Activated CD8-positive, alpha-beta memory T cell treated with anti-CD3 and anti-CD28 coated beads, Interleukin-2, amount 10 ng/mL, durations not matched to agents 7 days and 5 days (primary cell): ENCODE measurements at regions not wholly inside any gene's neighbourhood (a gene's known extent, or its start where the extent isn't known, plus 50 kb on each side); places are given as distances from the start of the nearest gene placed in this dataset.

Source experiments
- ATAC-seq: fragments of 150-1000 bp; cut with Tn5 transposase; one replicate; pipeline ENCODE4 v1.10.0; 2021; ENCODE audit warnings: moderate library complexity
- CTCF ChIA-PET: fragments of 350-600 bp; sonication (Branson Sonifier 250); formaldehyde crosslinking; loops from one replicate; lab custom pipeline; 2021; ENCODE audit warnings: antibody characterized with exemption; lab: Charles Lee
- DNase-seq: peaks from one replicate; pipeline ENCODE4 v3.0.0-alpha.2; 2020
- H3K27ac Mint-ChIP-seq: one replicate; pipeline ENCODE4 v1.8.0; 2021; ENCODE audit warnings: mild to moderate bottlenecking, mixed read lengths
- H3K27me3 Mint-ChIP-seq: one replicate; pipeline ENCODE4 v1.8.0; 2021; ENCODE audit warnings: mixed read lengths
- H3K36me3 Mint-ChIP-seq: one replicate; pipeline ENCODE4 v1.8.0; 2021; ENCODE audit warnings: mild to moderate bottlenecking, mixed read lengths
- H3K4me1 Mint-ChIP-seq: one replicate; pipeline ENCODE4 v1.8.0; 2021; ENCODE audit warnings: mixed read lengths
- H3K4me3 Mint-ChIP-seq: one replicate; pipeline ENCODE4 v1.8.0; 2021; ENCODE audit warnings: mild to moderate bottlenecking, moderate library complexity, mixed read lengths
- H3K9me3 Mint-ChIP-seq: one replicate; pipeline ENCODE4 v1.8.0; 2022; ENCODE audit warnings: low read depth, mixed read lengths

DNA sequence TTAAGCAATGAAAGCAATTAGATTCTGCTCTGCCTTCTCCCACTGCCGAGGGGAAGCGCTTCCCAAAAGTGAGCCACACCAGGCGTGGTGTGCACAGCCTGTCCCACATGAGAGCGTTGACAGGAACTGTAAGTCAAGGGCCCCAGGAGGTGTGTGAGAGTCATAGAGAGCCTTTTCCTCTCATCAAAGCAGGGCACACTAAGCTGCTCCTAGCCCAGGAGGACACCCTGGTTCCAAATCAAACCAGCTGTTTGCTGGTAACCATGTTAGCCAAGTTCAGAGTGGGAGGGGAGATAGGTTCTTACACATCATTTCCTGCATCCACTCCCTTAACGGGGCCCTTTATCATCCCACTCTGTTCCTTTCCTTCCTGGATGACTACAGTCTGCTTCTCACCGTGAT lies 98.3 kb downstream of the SPTSSA start:
- CTCF ChIA-PET: no interaction called here
- Mint-ChIP-seq H3K4me3 (no peak overlapping the region), H3K36me3 (no peaks in the 10 kb centered on the region), H3K27me3 (peaks cover 12% of the 10 kb centered on the region), H3K9me3 (no peaks in the 10 kb centered on the region), H3K27ac (no peak overlapping the region), H3K4me1 (no peaks in the 10 kb centered on the region)
- ATAC-seq: no peak
- no peak for DNase-seq

DNA sequence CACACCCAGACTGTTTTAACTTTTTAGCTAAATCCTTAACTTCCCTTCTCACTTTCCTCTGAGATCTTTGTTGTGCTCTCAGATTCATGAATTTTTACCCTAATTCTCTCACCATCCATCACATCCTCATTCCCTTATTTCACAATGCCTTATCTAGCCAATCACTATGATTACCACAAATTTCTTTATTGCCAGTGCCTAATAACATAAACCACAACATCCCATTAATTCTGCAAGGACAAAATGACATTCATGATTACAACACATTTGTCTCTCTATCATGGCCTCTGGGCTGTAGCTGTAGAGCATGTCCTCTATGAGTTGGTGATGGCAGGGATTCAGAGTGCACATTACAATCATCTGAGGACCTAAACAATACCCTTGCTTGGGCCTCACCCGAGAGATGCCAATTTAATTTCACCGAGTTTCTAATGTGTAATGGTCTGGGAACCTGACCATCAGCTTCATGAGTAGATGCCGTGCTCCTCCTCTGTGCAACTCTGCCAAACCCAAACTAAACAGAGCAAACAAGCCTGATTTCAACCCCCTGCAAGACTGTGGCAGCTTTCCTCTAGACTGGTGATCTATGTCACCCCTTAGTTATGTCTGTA lies 99.3 kb downstream of the SPTSSA start:
- Mint-ChIP-seq H3K4me1 (no peaks in the 10 kb centered on the region), H3K27me3 (peaks cover 8% of the 10 kb centered on the region), H3K9me3 (no peaks in the 10 kb centered on the region), H3K4me3 (no peak overlapping the region), H3K27ac (no peak overlapping the region), H3K36me3 (no peaks in the 10 kb centered on the region)
- CTCF ChIA-PET: no interaction called here
- ATAC-seq (no peak), DNase-seq (no peak)

DNA sequence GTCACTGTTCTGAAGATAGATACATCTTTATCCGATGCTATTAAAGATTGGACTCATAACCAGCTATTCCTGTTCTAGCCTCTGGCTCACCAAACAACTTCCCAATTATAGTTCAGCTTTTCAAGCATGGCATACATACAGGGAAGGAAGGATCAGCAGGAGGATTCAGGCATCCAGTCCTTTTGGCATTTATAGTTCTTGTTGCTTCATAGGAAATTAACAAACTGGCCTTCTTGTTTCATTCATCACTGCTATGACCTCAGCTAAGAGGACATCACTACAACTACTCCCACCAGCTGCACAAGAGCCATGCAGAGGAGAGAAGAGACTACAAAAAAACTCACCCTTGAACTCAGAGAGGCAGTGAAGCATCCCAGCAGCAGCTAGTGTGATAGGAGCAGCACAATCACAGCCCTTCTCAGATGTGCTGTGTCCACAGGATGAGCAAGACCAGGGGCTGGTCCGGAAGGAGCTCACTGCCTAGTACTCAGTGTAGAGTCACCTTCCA lies 100.5 kb downstream of the SPTSSA start:
- H3K27ac Mint-ChIP-seq: no peak overlapping the region
- H3K4me3 Mint-ChIP-seq: no peak overlapping the region
- ATAC-seq (no peak), DNase-seq (no peak)
- H3K4me1 Mint-ChIP-seq: no peaks in the 10 kb centered on the region
- CTCF ChIA-PET: no interaction called here
- H3K9me3 Mint-ChIP-seq: no peaks in the 10 kb centered on the region
- H3K36me3 Mint-ChIP-seq: no peaks in the 10 kb centered on the region
- peaks cover 8% of the 10 kb centered on the region for H3K27me3 Mint-ChIP-seq

DNA sequence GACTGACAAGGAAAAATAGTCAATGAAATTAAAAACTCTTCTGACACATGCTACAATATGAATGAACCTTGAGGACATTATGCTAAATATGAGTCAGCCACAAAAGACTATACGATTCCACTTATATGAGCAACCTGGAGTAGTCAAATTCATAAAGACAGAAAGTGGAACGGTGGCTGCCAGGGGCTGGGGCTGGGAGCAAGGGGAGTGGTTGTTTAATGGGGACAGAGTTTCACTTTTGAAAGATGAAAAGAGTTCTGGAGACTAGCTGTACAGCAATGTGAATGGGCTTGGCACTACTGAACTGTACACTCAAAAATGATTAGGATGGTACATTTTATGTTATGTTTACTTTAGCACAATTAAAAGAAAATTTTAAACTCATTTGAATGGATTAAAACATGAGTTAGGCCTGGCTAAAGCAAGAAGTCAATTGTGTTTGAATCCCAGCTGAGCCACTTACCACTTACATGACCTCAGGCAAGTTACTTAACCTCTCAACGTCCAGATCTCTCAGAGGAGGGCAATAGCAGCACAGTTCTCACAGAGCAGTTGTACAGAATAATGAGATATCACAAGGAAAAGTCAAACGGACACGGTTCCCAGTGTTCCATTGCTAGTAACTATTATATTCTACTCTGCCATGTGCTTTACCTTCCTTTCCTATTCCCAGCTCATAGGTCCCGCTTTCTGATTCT lies 102.5 kb downstream of the SPTSSA start:
- no peaks in the 10 kb centered on the region for H3K4me1 Mint-ChIP-seq
- no peaks in the 10 kb centered on the region for H3K36me3 Mint-ChIP-seq
- CTCF ChIA-PET: no interaction called here
- no peak for DNase-seq
- no peak for ATAC-seq
- H3K9me3 Mint-ChIP-seq: no peaks in the 10 kb centered on the region
- H3K27ac Mint-ChIP-seq: no peak overlapping the region
- H3K4me3 Mint-ChIP-seq: no peak overlapping the region
- H3K27me3 Mint-ChIP-seq: peaks cover 6% of the 10 kb centered on the region

DNA sequence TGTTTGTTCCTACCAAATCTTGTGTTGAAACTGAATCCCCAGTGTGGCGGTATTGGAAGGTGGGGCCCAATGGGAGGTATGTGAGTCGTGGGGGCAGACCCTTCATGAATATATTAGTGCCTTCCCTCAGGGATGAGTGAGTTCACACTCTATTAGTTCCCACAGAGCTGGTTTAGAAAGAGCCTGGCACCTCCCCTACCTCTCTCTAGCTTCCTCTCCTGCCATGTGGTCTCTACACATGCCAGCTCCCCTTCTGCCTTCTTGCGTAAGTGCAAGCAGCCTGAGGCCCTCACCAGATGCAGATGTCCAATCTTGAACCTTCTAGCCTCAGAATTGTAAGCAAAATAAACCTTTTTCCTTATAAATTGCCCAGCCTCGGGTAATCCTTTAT lies 105.8 kb downstream of the SPTSSA start:
- DNase-seq (no peak), ATAC-seq (no peak)
- no peak overlapping the region for H3K4me3 Mint-ChIP-seq
- H3K27ac Mint-ChIP-seq: no peak overlapping the region
- CTCF ChIA-PET: no interaction called here
- H3K36me3 Mint-ChIP-seq: no peaks in the 10 kb centered on the region
- no peaks in the 10 kb centered on the region for H3K4me1 Mint-ChIP-seq
- H3K27me3 Mint-ChIP-seq: no peaks in the 10 kb centered on the region
- no peaks in the 10 kb centered on the region for H3K9me3 Mint-ChIP-seq

DNA sequence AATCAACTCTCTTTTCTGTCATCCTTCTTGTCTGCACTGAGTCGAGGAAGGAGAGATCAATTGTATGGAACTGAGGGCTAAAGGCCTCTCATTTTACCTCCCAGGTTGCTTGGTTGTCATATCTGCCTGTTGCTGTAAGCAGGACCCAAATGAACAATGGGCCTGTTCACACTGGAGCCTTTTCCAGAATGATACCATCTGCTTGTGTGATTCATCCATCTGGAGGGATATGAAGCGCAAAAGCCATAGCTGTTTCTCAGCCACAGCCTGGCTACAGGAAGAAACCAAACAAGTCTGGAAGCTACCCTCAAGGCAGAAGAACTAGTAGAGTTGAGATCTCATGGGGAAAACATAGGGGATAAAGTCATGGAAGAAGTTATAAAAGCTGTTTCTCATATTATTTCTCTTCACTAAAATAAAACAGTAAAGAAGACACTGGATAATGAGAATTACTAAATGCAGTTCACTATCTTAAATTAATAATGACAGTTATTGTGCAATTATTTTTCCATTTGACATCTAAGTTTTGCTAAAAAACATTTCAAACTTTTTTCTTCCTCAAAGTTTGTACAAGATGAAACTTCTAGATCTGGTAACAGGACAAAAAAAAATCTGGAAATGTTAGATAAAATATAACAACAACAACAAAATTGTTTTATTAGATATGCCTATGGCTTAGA lies 106.3 kb downstream of the SPTSSA start:
- Mint-ChIP-seq H3K4me3 (no peak overlapping the region), H3K36me3 (no peaks in the 10 kb centered on the region), H3K27me3 (no peaks in the 10 kb centered on the region), H3K4me1 (no peaks in the 10 kb centered on the region), H3K27ac (no peak overlapping the region), H3K9me3 (no peaks in the 10 kb centered on the region)
- ATAC-seq (no peak), DNase-seq (no peak)
- CTCF ChIA-PET: no interaction called here

DNA sequence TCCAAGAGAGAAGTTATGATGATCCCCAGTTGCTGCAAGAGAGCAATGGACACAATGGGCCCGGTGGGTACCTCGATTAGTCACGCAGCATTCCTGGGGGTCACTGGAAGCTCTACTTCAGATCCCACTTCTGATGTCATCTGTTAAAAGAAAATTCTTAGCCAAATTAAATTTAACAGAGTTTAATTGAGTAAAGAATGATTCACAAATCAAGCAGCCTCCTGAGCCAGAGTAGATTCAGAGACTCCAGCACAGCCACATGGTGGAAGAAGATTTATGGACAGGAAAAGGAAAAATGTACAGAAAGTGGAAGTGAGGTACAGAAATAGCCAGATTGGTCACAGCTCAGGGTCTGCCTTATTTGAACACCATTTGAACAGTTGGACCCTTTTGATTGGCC lies 107.5 kb downstream of the SPTSSA start:
- ATAC-seq (no peak), DNase-seq (no peak)
- H3K27ac Mint-ChIP-seq: no peak overlapping the region
- no peaks in the 10 kb centered on the region for H3K36me3 Mint-ChIP-seq
- no peak overlapping the region for H3K4me3 Mint-ChIP-seq
- CTCF ChIA-PET: interaction anchor here (1.4 kb wide), 1 partner anchor 18 kb away, joined by 3 read pairs; no protein-coding TSS in a partner anchor
- H3K27me3 Mint-ChIP-seq: no peaks in the 10 kb centered on the region
- H3K4me1 Mint-ChIP-seq: no peaks in the 10 kb centered on the region
- H3K9me3 Mint-ChIP-seq: no peaks in the 10 kb centered on the region

DNA sequence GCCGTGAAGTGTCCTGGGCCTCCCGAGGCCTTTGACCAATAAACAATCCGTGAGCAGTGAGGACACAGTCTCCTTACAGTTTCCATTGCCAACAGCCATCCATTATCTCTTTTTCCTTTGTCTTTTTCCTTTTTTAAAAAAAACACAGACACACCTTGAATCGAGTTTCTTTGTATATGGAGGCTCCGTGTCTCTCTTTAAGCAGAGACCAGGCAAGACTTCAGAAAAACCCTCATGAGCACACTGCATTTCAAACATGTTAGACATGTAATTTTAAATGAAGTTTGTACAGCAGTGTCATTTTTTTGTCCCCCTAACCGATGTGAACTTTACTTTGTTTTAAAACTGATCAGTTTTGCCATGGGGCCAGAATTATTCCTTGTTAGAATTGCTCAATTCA lies 111.1 kb downstream of the SPTSSA start:
- H3K27ac Mint-ChIP-seq: no peak overlapping the region
- no peaks in the 10 kb centered on the region for H3K36me3 Mint-ChIP-seq
- ATAC-seq (no peak), DNase-seq (no peak)
- CTCF ChIA-PET: interaction anchor here (1.1 kb wide), 1 partner anchor 15 kb away, joined by 3 read pairs; no protein-coding TSS in a partner anchor
- no peaks in the 10 kb centered on the region for H3K9me3 Mint-ChIP-seq
- H3K27me3 Mint-ChIP-seq: no peaks in the 10 kb centered on the region
- H3K4me1 Mint-ChIP-seq: no peaks in the 10 kb centered on the region
- H3K4me3 Mint-ChIP-seq: no peak overlapping the region

DNA sequence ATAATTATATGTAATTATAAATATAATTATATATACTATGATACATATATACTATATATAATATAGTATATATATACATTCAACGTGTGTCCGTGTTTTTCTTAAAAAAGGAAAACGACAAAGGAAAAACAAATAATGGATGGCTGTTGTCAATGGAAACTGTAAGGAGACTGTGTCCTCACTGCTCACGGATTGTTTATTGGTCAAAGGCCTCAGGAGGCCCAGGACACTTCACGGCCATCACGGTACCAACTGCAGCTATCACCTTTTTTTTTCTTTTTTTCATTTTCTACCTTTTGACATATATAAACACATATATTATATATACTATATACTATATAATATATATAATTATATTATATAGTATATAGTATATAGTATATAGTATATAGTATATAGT lies 113.4 kb downstream of the SPTSSA start:
- no peak for DNase-seq
- H3K27me3 Mint-ChIP-seq: no peaks in the 10 kb centered on the region
- no peaks in the 10 kb centered on the region for H3K9me3 Mint-ChIP-seq
- H3K4me3 Mint-ChIP-seq: no peak overlapping the region
- H3K36me3 Mint-ChIP-seq: no peaks in the 10 kb centered on the region
- H3K4me1 Mint-ChIP-seq: peaks cover 1% of the 10 kb centered on the region
- H3K27ac Mint-ChIP-seq: no peak overlapping the region
- ATAC-seq: no peak
- CTCF ChIA-PET: no interaction called here

DNA sequence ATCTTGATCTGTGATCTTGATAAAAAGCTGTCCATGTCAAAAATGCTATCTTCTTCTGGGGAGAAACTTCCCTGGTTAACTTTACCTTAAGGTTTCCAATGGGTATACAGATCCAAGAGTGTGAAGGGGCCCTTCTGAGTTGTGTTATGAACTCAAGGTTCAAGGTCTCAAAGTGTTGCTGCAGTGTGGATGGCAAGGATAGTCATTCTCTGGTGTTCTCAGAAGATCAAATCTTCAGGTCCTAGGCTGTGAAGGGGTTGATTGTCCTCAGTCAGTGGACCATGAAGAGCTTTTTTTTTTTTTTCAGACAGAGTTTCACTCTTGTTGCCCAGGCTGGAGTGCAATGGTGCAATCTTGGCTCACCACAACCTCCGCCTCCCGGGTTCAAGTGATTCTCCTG lies 114.4 kb downstream of the SPTSSA start:
- ATAC-seq (no peak), DNase-seq (no peak)
- H3K9me3 Mint-ChIP-seq: no peaks in the 10 kb centered on the region
- H3K4me1 Mint-ChIP-seq: peaks cover 1% of the 10 kb centered on the region
- H3K27me3 Mint-ChIP-seq: no peaks in the 10 kb centered on the region
- no peaks in the 10 kb centered on the region for H3K36me3 Mint-ChIP-seq
- H3K4me3 Mint-ChIP-seq: no peak overlapping the region
- H3K27ac Mint-ChIP-seq: no peak overlapping the region
- CTCF ChIA-PET: interaction anchor here (0.9 kb wide), 1 partner anchor 22 kb away, joined by 3 read pairs; no protein-coding TSS in a partner anchor

DNA sequence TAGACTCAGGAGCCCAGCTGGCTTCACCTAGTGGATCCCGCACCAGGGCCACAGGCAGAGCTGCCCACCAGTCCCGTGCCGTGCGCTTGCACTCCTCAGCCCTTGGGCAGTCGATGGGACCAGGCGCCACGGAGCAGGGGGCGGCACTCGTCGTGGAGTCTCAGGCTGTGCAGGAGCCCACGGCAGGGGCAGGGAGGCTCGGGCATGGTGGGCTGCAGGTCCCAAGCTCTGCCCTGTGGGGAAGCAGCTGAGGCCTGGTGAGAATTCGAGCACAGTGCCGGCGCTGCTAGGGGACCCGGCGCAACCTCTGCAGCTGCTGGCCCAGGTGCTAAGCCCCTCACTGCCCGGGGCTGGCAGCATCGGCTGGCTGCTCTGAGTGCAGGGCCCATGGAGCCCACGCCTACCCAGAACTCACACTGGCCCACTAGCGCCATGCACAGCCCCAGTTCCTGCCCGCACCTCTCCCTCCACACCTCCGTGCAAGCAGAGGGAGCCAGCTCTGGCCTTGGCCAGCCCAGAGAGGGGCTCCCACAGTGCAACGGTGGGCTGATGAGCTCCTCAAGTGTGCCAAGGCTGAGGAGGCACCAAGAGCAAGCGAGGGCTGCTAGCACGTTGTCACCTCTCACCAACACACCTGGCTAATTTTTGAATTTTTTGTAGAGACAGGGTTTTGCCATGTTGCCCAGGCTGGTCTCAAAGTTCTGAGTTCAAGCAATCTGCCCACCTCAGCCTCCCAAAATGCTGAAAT lies 116.1 kb downstream of the SPTSSA start:
- H3K4me3 Mint-ChIP-seq: no peak overlapping the region
- DNase-seq (no peak), ATAC-seq (no peak)
- H3K36me3 Mint-ChIP-seq: no peaks in the 10 kb centered on the region
- H3K27me3 Mint-ChIP-seq: no peaks in the 10 kb centered on the region
- CTCF ChIA-PET: interaction anchor here (1.1 kb wide), 1 partner anchor 14 kb away, joined by 3 read pairs; no protein-coding TSS in a partner anchor
- H3K4me1 Mint-ChIP-seq: peaks cover 1% of the 10 kb centered on the region
- H3K9me3 Mint-ChIP-seq: no peaks in the 10 kb centered on the region
- H3K27ac Mint-ChIP-seq: no peak overlapping the region

DNA sequence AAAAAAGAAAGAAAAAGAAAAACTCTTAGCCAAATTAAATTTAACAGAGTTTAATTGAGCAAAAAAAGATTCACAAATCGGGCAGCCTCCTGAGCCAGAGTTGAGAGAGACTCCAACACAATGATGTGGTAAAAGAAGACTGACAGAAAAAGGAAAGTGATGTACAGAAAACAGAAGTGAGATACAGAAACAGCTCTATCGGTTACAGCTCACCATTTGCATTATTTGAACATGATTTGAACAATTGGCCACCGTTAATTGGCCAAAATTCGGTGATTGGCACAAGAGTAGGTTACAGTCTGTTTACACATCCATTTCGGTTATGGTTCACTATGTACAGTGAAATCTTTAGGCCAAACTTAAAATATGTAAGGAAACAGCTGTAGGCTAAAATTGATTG lies 117.7 kb downstream of the SPTSSA start:
- H3K27ac Mint-ChIP-seq: no peak overlapping the region
- no peaks in the 10 kb centered on the region for H3K36me3 Mint-ChIP-seq
- CTCF ChIA-PET: interaction anchor here (0.9 to 1.0 kb wide), 2 partner anchors 8 to 13 kb away, joined by 3 read pairs; no protein-coding TSS in a partner anchor

DNA sequence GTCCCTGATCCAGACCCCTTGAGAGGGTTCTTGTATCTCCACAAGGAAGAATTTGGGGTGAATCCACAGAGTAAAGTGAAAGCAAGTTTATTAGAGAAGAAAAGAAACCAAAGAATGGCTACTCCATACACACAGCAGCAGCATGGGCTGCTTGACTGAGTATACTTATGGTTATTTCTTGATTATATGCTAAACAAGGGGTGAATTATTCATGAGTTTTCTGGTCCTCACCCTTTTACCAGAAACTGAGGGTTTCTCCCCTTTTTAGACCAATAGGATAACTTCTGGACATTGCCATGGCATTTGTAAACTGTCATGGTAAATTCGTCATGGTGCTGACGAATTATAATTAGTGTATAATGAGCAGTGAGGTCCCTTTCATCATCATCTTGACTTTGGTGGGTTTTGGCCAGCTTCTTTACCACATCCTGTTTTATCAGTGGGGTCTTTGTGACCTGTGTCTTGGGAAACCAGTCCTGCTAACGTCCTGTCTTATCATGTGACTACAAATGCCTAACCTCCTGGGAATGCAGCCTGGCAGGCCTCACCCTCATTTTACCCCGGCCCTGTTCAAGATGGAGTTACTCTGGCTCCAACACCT lies 121.9 kb downstream of the SPTSSA start:
- Mint-ChIP-seq H3K4me1 (peaks cover 1% of the 10 kb centered on the region), H3K27me3 (no peaks in the 10 kb centered on the region), H3K27ac (no peak overlapping the region), H3K9me3 (no peaks in the 10 kb centered on the region), H3K4me3 (no peak overlapping the region), H3K36me3 (no peaks in the 10 kb centered on the region)
- ATAC-seq: no peak
- CTCF ChIA-PET: no interaction called here
- no peak for DNase-seq

More for the DNA sequence above, 117.7 kb downstream of the SPTSSA start:
- H3K9me3 Mint-ChIP-seq: no peaks in the 10 kb centered on the region
- peaks cover 1% of the 10 kb centered on the region for H3K4me1 Mint-ChIP-seq
- H3K27me3 Mint-ChIP-seq: no peaks in the 10 kb centered on the region
- ATAC-seq (no peak), DNase-seq (no peak)
- no peak overlapping the region for H3K4me3 Mint-ChIP-seq
